ENCODE measurements at regions not wholly inside any gene's neighbourhood (a gene's known extent, or its start where the extent isn't known, plus 50 kb on each side); places are given as distances from the start of the nearest gene placed in this dataset.

- TF ChIP-seq ZBTB33 (IDR thresholded peaks at IDR 0.05) = no peak
- no peak for TF ChIP-seq ZNF622 (IDR thresholded peaks at IDR 0.05)
- no peak for TF ChIP-seq MLLT1 (IDR thresholded peaks at IDR 0.05)
- no peak for TF ChIP-seq SMAD5 (IDR thresholded peaks at IDR 0.05; ENCODE audit: low read depth)
- TF ChIP-seq NFXL1 (IDR thresholded peaks at IDR 0.05; ENCODE audit: borderline replicate concordance) = no peak
- TF ChIP-seq RUNX3 (IDR thresholded peaks at IDR 0.05; ENCODE audit: low read length) = no peak
- TF ChIP-seq ZNF274 (IDR thresholded peaks at IDR 0.05; ENCODE audit: insufficient read depth, insufficient read length) = no peak
- no peak for TF ChIP-seq SMAD1 (IDR thresholded peaks at IDR 0.05; ENCODE audit: low read depth, partially characterized antibody)
Observed at GRCh38 chr3:189569473-189569872, 61.7 kb upstream of the TP63 start (continued).

- Histone ChIP-seq H3K4me2 (ENCODE audit: control insufficient read depth, insufficient read depth) (peak overlapping the region; percentile 57), H3K79me2 (ENCODE audit: control insufficient read depth, insufficient read depth, low read length) (no peaks in the 10 kb centered on the region)
- TF ChIP-seq ETV6 (conservative IDR thresholded peaks at IDR 0.05 in 1 of 2, IDR thresholded peaks at IDR 0.05 in 1 of 2; ENCODE audit: borderline replicate concordance in 1 of 2, low read depth in 1 of 2) (no peak), CREB1 (IDR thresholded peaks at IDR 0.05; ENCODE audit: low read depth) (peak; percentile 78), POLR2AphosphoS2 (IDR thresholded peaks at IDR 0.05; ENCODE audit: low read depth, low read length) (no peak), FOXK2 (IDR thresholded peaks at IDR 0.05) (no peak), MYB (IDR thresholded peaks at IDR 0.05; ENCODE audit: borderline replicate concordance, low read depth, low read length) (no peak), NFIC (IDR thresholded peaks at IDR 0.05; ENCODE audit: low read depth, low read length) (peak; percentile 43; the same call in 1 of the 2 replicates), PKNOX1 (IDR thresholded peaks at IDR 0.05) (peak; percentile 37; the same call in 1 of the 2 replicates), TCF7 (IDR thresholded peaks at IDR 0.05; ENCODE audit: borderline replicate concordance) (0 out of 2 replicates have a peak, but pooled peaks have one; percentile 9), TCF12 (IDR thresholded peaks at IDR 0.05; ENCODE audit: low read depth, low read length) (no peak), CREM (IDR thresholded peaks at IDR 0.05; ENCODE audit: low read depth) (peak; percentile 63; the same call in 1 of the 2 replicates), ATF2 (IDR thresholded peaks at IDR 0.05; ENCODE audit: low read length) (0 out of 2 replicates have a peak, but pooled peaks have one; percentile 50), BCL11A (IDR thresholded peaks at IDR 0.05; ENCODE audit: low read depth, low read length) (no peak)
Observed at GRCh38 chr3:189570916-189571315, 60.3 kb upstream of the TP63 start.

More at GRCh38 chr3:189570916-189571315, 60.3 kb upstream of the TP63 start:
- DNase-seq (ENCODE audit: low read depth, low spot score) (peak; percentile 27), ATAC-seq (peak; percentile 66), FAIRE-seq (no peak)
- SMC1A ChIA-PET (ENCODE audit: uncharacterized antibody, unreplicated experiment) = interaction anchor here (6.7 kb wide), 1 partner anchor 15 kb away, joined by 58 read pairs; no protein-coding TSS in a partner anchor
- H3K9ac ChIP-seq (ENCODE audit: control insufficient read depth, insufficient read depth, low read length) = no peak overlapping the region
- H4K20me1 ChIP-seq (ENCODE audit: control insufficient read depth, insufficient read depth) = no peaks in the 10 kb centered on the region
- in situ Hi-C loops (cut with MboI) = no loop called here
- peak overlapping the region; percentile 42 for H3K27ac ChIP-seq (ENCODE audit: control insufficient read depth, insufficient read depth)
- BruUV-seq (replicated peaks) = no TSS peak
- POLR2A ChIA-PET = no interaction called here
- H3K27me3 ChIP-seq (replicated peaks in 1 of 2; ENCODE audit: control insufficient read depth in 2 of 2, insufficient read depth in 2 of 2, low read length in 1 of 2) = no peaks in the 10 kb centered on the region
- intact Hi-C loops (cut with micrococcal nuclease; ENCODE audit: unreplicated experiment) = loop anchor here (5.0 kb wide), 1 partner anchor 164 kb away; no protein-coding TSS in a partner anchor
- H3K9me3 ChIP-seq (replicated peaks; ENCODE audit: control insufficient read depth, insufficient read depth, low read length) = no peaks in the 10 kb centered on the region
- peak overlapping the region; percentile 37 for H2AFZ ChIP-seq (ENCODE audit: control insufficient read depth, low read depth, low read length)
- CTCF ChIA-PET = interaction anchor here (1.6 kb wide), 1 partner anchor 177 kb away, joined by 3 read pairs; no protein-coding TSS in a partner anchor
- no peaks in the 10 kb centered on the region for H3K36me3 ChIP-seq (ENCODE audit: control insufficient read depth in 2 of 2, insufficient read depth in 2 of 2, low read length in 1 of 2)
- peaks cover 51% of the 10 kb centered on the region for H3K4me1 ChIP-seq (ENCODE audit: control insufficient read depth, insufficient read depth, low read length)
- H3K4me3 ChIP-seq = no peak overlapping the region
- RAD21 ChIA-PET (ENCODE audit: unreplicated experiment) = interaction anchor here (1.7 kb wide), 1 partner anchor 378 kb away, joined by 4 read pairs; no protein-coding TSS in a partner anchor

All from GM12878 (cell line).